IMR-90 (cell line): ENCODE measurements at regions not wholly inside any gene's neighbourhood (a gene's known extent, or its start where the extent isn't known, plus 50 kb on each side); places are given as distances from the start of the nearest gene placed in this dataset.

Source experiments
- ATAC-seq: fragments of 200-7000 bp; cut with Tn5 transposase; 2 replicates; pipeline ENCODE4 v1.9.1; 2020; ENCODE audit warnings: low read depth, mild to moderate bottlenecking, moderate library complexity
- BruUV-seq: library from RNA; stranded (reverse); fragments of 400-500 nt; replicated peaks from 2 replicates; lab custom pipeline; 2021; lab: Mats Ljungman, UMichigan
- CTCF ChIA-PET: fragments of 300-600 bp; formaldehyde crosslinking; extraction: SDS; loops from one replicate; lab custom pipeline; 2021; ENCODE audit warnings: antibody characterized with exemption; lab: Yijun Ruan, JAX
- POLR2A ChIA-PET: fragments of 300-600 bp; sonication (Branson Sonifier 250); formaldehyde crosslinking; loops from one replicate; lab custom pipeline; 2022; ENCODE audit warnings: antibody characterized with exemption; ENCODE audit not compliant: unreplicated experiment; lab: Charles Lee
- DNase-seq: peaks from one replicate; pipeline ENCODE4 v3.0.0; 2013
- H2AFZ ChIP-seq: replicated peaks from 2 replicates; pipeline ENCODE3; 2013; ENCODE audit warnings: low read length, mild to moderate bottlenecking; ENCODE audit not compliant: poor library complexity
- H2AK5ac ChIP-seq: 2 replicates; pipeline ENCODE4 v1.6.1; 2013; ENCODE audit warnings: low read depth, low read length, inconsistent platforms
- H2AK9ac ChIP-seq: replicated peaks from 2 replicates; pipeline ENCODE3; 2013; ENCODE audit warnings: mild to moderate bottlenecking, low read depth, low read length, moderate library complexity; ENCODE audit not compliant: poor library complexity
- H2BK120ac ChIP-seq: 2 replicates; pipeline ENCODE4 v1.6.1; 2013; ENCODE audit warnings: low read depth, low read length, inconsistent platforms
- H2BK15ac ChIP-seq: 3 replicates; pipeline ENCODE4 v1.6.1; 2013; ENCODE audit warnings: low read depth, low read length, inconsistent platforms
- H2BK20ac ChIP-seq: 2 replicates; pipeline ENCODE4 v1.6.1; 2013; ENCODE audit warnings: low read depth, mild to moderate bottlenecking, inconsistent platforms, low read length, moderate library complexity
- H2BK5ac ChIP-seq: 2 replicates; pipeline ENCODE4 v1.6.1; 2013; ENCODE audit warnings: mild to moderate bottlenecking, low read depth, low read length, inconsistent platforms; ENCODE audit not compliant: poor library complexity, severe bottlenecking
- H3K14ac ChIP-seq: replicated peaks from 2 replicates; pipeline ENCODE4 v1.6.1; 2013; ENCODE audit warnings: low read depth, low read length, inconsistent platforms
- H3K18ac ChIP-seq: 2 replicates; pipeline ENCODE4 v1.6.1; 2013; ENCODE audit warnings: low read depth, low read length, control low read depth
- H3K23ac ChIP-seq: 2 replicates; pipeline ENCODE4 v1.6.1; 2013; ENCODE audit warnings: low read depth, low read length, inconsistent platforms
- H3K27ac ChIP-seq: 2 replicates; pipeline ENCODE4 v1.5.1; 2013; ENCODE audit warnings: mild to moderate bottlenecking, control low read depth, low read length; ENCODE audit not compliant: insufficient read depth
- H3K27me3 ChIP-seq: 2 replicates; pipeline ENCODE4 v1.6.1; 2013; ENCODE audit warnings: low read length; ENCODE audit not compliant: control insufficient read depth, insufficient read depth
- H3K36me3 ChIP-seq: 2 replicates; pipeline ENCODE4 v1.6.1; 2013; ENCODE audit warnings: low read length, mixed read lengths; ENCODE audit not compliant: control insufficient read depth, insufficient read depth
- H3K4ac ChIP-seq: 2 replicates; pipeline ENCODE4 v1.6.1; 2013; ENCODE audit warnings: low read depth, low read length, inconsistent platforms
- H3K4me1 ChIP-seq: 2 replicates; pipeline ENCODE4 v1.6.1; 2013; ENCODE audit warnings: low read length, mixed read lengths; ENCODE audit not compliant: control insufficient read depth, insufficient read depth
- H3K4me2 ChIP-seq: 2 replicates; pipeline ENCODE4 v1.6.1; 2013; ENCODE audit warnings: low read depth, mild to moderate bottlenecking, control low read depth, low read length, moderate library complexity
- H3K4me3 ChIP-seq: 2 replicates; pipeline ENCODE4 v1.5.1; 2013; ENCODE audit warnings: low read depth, mild to moderate bottlenecking, control low read depth, low read length, moderate library complexity; ENCODE audit not compliant: insufficient read depth
- H3K56ac ChIP-seq: 2 replicates; pipeline ENCODE4 v1.6.1; 2013; ENCODE audit warnings: low read length, inconsistent platforms; ENCODE audit not compliant: insufficient read depth; ENCODE audit errors: extremely low read depth
- H3K79me1 ChIP-seq, 2 experiments: 2 replicates each; pipeline ENCODE4 v1.6.1; 2013; ENCODE audit warnings: low read length in 2 of 2, inconsistent platforms in 1 of 2, low read depth in 1 of 2
- H3K9ac ChIP-seq: 2 replicates; pipeline ENCODE4 v1.6.1; 2013; ENCODE audit warnings: low read depth, low read length, control low read depth
- H3K9me1 ChIP-seq: 2 replicates; pipeline ENCODE4 v1.6.1; 2013; ENCODE audit warnings: low read length, inconsistent platforms; ENCODE audit not compliant: insufficient read depth
- H3K9me3 ChIP-seq: 2 replicates; pipeline ENCODE4 v1.6.1; 2013; ENCODE audit warnings: low read length; ENCODE audit not compliant: control insufficient read depth, insufficient read depth
- H4K20me1 ChIP-seq: 2 replicates; pipeline ENCODE4 v1.6.1; 2013; ENCODE audit warnings: low read length, inconsistent platforms; ENCODE audit not compliant: insufficient read depth
- H4K5ac ChIP-seq: 2 replicates; pipeline ENCODE4 v1.6.1; 2013; ENCODE audit warnings: mild to moderate bottlenecking, low read depth, low read length, control low read depth
- H4K8ac ChIP-seq, 2 experiments: 2 replicates each; pipeline ENCODE4 v1.6.1; 2013; ENCODE audit warnings: low read depth in 2 of 2, low read length in 2 of 2, control low read depth in 1 of 2, inconsistent platforms in 1 of 2
- H4K91ac ChIP-seq: 2 replicates; pipeline ENCODE4 v1.6.1; 2013; ENCODE audit warnings: low read depth, low read length, inconsistent platforms; ENCODE audit not compliant: insufficient read depth
- NFE2L2 ChIP-seq: fragments of 150-350 bp; IDR thresholded peaks from 2 replicates; pipeline ENCODE4 v1.6.1; 2016; ENCODE audit warnings: low read depth, mild to moderate bottlenecking, low read length
- RCOR1 ChIP-seq: IDR thresholded peaks from 2 replicates; pipeline ENCODE4 v1.6.1; 2012; ENCODE audit warnings: mild to moderate bottlenecking, low read length, improper control_type of control experiment; ENCODE audit not compliant: insufficient replicate concordance
- WGBS, 2 experiments: methylation state at CpG; one replicate each; pipeline versions ENCODE4 v1.1.5 to v1.1.7; 2013; ENCODE audit warnings: missing lambda C conversion rate in 2 of 2; ENCODE audit not compliant: insufficient read length in 1 of 2; ENCODE audit errors: extremely low coverage in 2 of 2; 5-methylcytosine and 5-hydroxymethylcytosine counted together
- dilution Hi-C: fragments of 300-500 bp; cut with HindIII; formaldehyde crosslinking; loops from one replicate; pipeline ENCODE4 v1.14.3; 2018; ENCODE audit warnings: low sequenced_read_pairs; ENCODE audit not compliant: unreplicated experiment
- in situ Hi-C: fragments of 300-500 bp; cut with MboI; formaldehyde crosslinking; loops from 3 replicates; pipeline ENCODE4 v1.14.3; 2019; ENCODE audit warnings: low sequenced_read_pairs, inconsistent platforms, mixed read lengths
- intact Hi-C: fragments of 100-400 bp; cut with micrococcal nuclease; formaldehyde crosslinking; loops from 2 replicates; pipeline ENCODE4 v1.10.0; 2022

DNA sequence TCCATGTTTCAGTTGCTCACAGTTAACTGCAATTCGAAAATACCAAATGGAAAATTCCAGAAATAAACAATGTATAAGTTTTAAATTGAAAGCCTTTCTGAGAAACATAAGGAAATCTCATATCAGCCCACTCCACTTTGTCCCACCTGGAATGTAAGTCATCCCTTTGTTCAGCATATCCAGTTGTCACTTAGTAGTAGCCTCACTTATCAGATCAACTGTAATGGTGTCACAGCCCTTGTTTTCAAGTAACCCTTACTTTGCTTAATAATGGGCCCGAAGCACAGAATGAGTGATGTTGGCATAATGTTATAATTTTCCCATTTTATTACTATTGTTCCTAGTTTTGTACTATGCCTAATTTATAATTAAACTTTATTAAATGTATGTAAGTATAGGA, 646.8 kb downstream of the C12orf50 start:
- BruUV-seq, result no TSS peak
- Histone ChIP-seq H4K20me1 (no peaks in the 10 kb centered on the region), H3K18ac (no peak overlapping the region), H3K79me1 (no peaks in the 10 kb centered on the region), H3K9me3 (no peaks in the 10 kb centered on the region), H2BK120ac (no peak overlapping the region), H3K14ac (no peak overlapping the region), H3K4ac (no peak overlapping the region), H3K23ac (no peak overlapping the region), H3K27ac (no peak overlapping the region), H4K91ac (no peak overlapping the region), H3K36me3 (no peaks in the 10 kb centered on the region), H2AK9ac (no peak overlapping the region), H3K4me3 (no peak overlapping the region), H4K8ac (no peak overlapping the region), H3K27me3 (no peaks in the 10 kb centered on the region; the same call in 1 of the 2 replicates), H3K4me2 (no peak overlapping the region), H4K5ac (no peak overlapping the region), H2BK15ac (no peak overlapping the region), H3K4me1 (no peaks in the 10 kb centered on the region), H3K9ac (no peak overlapping the region), H2BK20ac (no peak overlapping the region), H3K56ac (no peak overlapping the region), H2BK5ac (no peak overlapping the region), H2AK5ac (no peak overlapping the region), H2AFZ (no peak overlapping the region), H3K9me1 (no peaks in the 10 kb centered on the region)
- dilution Hi-C loops, result no loop called here
- in situ Hi-C loops, result no loop called here
- intact Hi-C loops, result no loop called here
- ChIA-PET POLR2A (no interaction called here), CTCF (no interaction called here)
- DNase-seq (no peak), ATAC-seq (no peak)
- TF ChIP-seq RCOR1 (no peak), NFE2L2 (no peak)
- WGBS, 2 experiments, result no CpG with 5 or more reads among the region's 2 CpGs
